COLO668 (cell line): ENCODE measurements at regions not wholly inside any gene's neighbourhood (a gene's known extent, or its start where the extent isn't known, plus 50 kb on each side); places are given as distances from the start of the nearest gene placed in this dataset.
"Not testable (repeated sequence)": the region's sequence is repeated elsewhere in the genome, so short reads cannot be mapped to it uniquely, and the experiment has no call there.

Experiments used
- DNase-seq: peaks from one replicate; lab custom pipeline; 2025; ENCODE audit not compliant: unreplicated experiment; lab: John Stamatoyannopoulos, UW

DNA sequence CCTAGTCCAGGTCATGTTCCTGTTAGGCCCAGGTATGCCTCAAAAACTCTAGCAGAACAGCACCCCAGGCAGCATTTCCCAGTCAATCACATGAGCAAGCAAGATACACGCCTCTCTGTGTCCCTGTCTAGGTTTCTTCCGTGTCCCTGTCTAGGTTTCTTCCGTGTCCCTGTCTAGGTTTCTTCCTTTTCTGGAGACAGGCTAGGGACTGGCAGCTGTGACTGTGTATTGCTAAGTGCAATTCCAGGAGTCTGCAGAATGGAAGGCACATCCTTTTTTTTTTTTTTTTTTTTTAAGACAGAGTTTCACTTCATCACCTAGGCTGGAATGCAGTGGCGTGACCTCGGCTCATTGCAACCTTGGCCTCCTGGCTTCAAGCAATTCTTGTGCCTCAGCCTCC, 77.6 kb downstream of the SETD4 start:
- DNase-seq: no peak

- DNase-seq: no peak
Observed at GRCh38 chr21:35981514-35982070, 78.7 kb downstream of the SETD4 start.

- no peak for DNase-seq
Observed at GRCh38 chr21:35980821-35981220, 79.5 kb downstream of the SETD4 start.

DNA sequence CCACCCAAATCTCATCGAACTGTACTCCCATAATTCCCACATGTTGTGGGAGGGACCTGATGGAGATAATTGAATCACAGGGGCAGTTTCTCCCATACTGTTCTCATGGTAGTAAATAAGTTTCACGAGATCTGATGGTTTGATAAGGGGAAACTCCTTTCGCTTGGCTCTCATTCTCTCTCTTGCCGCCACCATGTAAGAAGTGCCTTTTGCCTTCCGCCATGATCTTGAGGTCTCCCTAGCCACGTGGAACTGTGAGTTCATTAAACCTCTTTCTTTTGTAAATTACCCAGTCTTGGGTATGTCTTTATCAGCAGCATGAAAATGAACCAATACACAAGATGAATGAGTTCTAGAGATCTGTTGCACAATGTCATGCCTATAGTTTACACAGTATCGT, 82.5 kb downstream of the SETD4 start:
- DNase-seq: not testable (repeated sequence)

DNA sequence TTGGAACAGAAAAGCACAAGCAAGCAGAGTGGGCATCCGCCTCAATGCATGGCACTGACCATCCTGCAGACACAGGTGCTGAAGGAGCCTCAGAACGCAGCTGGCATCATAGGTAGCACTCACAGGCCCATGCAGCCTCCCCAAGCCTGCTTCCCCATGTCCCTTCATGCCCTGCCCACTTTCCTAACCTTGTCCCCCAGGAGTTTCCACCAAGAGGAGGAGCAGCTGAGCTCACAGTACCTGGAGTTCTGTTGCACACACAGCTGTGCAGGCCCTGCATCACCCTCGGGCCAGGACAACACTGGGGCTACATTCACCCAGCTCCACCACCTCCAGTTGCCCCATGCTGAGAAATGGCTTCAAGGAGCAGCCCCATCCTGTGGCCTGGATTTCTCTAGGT, 83.4 kb downstream of the SETD4 start:
- no peak for DNase-seq

GRCh38 chr21:35976481-35976880, 83.8 kb downstream of the SETD4 start:
- DNase-seq: no peak

DNA sequence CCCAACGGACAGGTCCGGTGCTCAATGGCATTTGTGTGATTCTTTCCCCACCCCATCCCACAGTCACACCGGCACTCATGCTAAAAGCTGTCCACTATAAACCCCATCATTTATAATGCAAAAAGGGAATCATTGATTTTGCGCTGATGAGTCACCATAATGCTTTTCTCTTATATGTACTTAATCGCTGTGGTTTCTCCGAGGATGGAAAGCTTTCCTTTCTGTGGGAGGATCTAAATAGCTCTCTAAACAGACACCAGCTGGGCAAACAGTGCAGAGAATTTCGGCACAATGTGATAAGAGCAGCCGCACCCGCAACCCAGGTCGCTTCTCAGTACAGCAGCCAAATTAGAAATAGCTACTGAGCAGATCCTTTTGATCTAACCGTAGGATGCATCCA, 85.6 kb downstream of the SETD4 start:
- peak; percentile 93 for DNase-seq

GRCh38 chr21:35971824-35972223, 88.5 kb downstream of the SETD4 start:
- no peak for DNase-seq

- no peak for DNase-seq
Observed at GRCh38 chr21:35969281-35969680, 91.0 kb downstream of the SETD4 start.

DNA sequence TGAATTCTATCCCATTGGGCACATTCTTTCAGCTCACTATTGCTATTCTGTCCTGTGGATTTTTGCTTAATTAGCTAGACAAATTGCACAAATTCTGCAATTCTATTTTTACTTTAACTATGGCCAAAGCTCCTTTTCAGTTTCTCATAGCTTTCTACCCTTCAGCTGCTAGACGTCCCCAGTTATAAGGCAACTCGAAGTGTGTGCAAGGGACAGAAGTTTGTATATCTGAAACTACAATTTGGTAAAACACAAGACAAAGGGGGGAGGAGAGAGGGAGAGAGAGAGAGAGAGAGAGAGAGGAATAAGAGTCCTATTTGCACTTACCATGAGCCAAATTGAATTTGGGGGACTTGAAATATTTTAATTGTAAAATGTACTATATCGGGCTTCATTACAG, 91.8 kb downstream of the SETD4 start:
- DNase-seq: no peak

GRCh38 chr21:35965699-35966098, 94.6 kb downstream of the SETD4 start:
- DNase-seq: no peak

GRCh38 chr21:35963920-35964451, 96.3 kb downstream of the SETD4 start:
- no peak for DNase-seq

DNA sequence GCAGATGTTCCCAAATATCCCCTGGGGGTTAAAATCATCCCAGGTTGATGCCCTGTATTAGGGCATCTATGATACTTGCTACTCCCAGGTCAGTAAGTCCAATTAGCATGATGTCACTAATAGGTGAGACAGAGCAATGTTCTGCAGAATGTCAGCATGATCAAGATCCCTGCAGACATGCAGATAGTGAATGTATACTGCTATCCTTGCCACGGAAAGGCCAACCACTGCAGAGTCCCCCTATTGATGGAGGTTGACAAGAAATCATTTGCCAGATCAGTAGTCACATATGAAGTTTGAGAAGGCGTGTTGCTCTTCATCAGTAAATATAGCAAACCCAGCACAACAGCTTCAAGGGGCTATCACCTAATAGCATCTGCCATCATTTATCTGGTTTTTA, 97.4 kb downstream of the SETD4 start:
- no peak for DNase-seq

- DNase-seq: no peak
Observed at GRCh38 chr21:35954066-35954465, 106.3 kb downstream of the SETD4 start.

- no peak for DNase-seq
Observed at GRCh38 chr21:35953597-35953996, 106.7 kb downstream of the SETD4 start.

DNA sequence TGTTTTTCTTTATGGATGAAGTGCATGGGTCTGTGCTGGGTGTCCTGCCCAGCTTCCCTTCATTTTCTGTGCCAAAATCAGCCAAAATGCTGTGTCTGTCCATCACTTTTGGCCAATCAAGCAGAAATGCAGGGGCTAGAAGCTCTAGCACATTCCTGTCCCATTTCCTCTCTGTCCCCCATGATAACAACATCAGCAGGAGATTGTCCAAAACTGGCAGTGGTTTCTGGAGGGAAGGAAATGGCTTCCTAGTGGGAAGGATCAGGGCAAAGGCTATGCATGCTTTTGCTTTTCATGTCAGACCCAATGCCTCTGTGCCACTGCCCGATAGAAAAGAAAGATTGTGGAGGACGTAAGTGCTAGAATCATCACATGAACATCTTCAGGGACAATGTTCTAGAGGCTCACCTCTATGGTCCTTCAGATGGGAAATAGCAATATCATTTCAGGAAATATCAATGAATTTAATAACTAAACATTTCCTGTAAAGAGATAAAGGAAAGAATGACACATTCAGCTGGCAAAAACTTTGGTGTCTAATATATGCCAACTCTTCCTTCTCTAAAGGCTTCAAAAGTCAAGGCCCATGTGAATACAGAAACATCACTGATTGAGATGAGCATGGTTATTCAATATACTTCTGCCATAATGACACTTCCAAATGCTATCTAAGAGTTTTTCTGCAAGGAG, 107.5 kb downstream of the SETD4 start:
- DNase-seq: no peak

GRCh38 chr21:35948982-35949381, 111.3 kb downstream of the SETD4 start:
- DNase-seq: no peak

- no peak for DNase-seq
Observed at GRCh38 chr21:35945089-35945671, 115.1 kb downstream of the SETD4 start.

DNA sequence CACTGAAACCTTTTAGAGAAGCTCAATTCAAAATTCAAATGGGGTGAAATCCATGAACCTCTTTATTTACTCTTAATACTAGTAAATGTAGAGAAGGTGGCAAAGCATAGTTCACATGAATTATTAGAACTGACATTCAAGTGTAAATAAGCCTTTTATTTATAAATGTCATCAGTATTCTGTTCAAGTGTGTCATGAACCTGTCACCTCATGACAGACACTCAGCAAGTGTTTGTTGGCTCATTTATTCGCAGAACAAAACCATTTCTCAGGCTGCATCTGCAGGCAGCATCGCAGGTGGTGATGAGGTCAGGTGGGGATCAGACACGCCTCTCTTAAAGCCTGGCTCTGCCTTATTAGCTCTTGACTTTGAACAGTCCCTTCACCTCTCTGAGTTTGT, 116.6 kb downstream of the SETD4 start:
- peak; percentile 48 for DNase-seq

- DNase-seq: no peak
Observed at GRCh38 chr21:35942211-35943144, 117.8 kb downstream of the SETD4 start.
